ENCODE measurements at regions not wholly inside any gene's neighbourhood (a gene's known extent, or its start where the extent isn't known, plus 50 kb on each side); places are given as distances from the start of the nearest gene placed in this dataset.
A peak's percentile ranks its signal among the peaks of the same experiment; 100 is the strongest.

GRCh38 chr13:33392794-33393405, 107.3 kb upstream of the STARD13 start:
- ATAC-seq (no peak), DNase-seq (no peak)
- no peak overlapping the region for H3K27ac ChIP-seq
- no peaks in the 10 kb centered on the region for H3K27me3 ChIP-seq (ENCODE audit: low read depth)
- H3K9me3 ChIP-seq = no peaks in the 10 kb centered on the region
- no peak overlapping the region for H3K4me3 ChIP-seq
- no peaks in the 10 kb centered on the region for H3K4me1 ChIP-seq
- intact Hi-C loops (cut with DNase I) = no loop called here
- H3K36me3 ChIP-seq = no peaks in the 10 kb centered on the region
- TF ChIP-seq CTCF (IDR thresholded peaks at IDR 0.05) = no peak

GRCh38 chr13:33394294-33394932, 108.9 kb upstream of the STARD13 start:
- DNase-seq (no peak), ATAC-seq (no peak)
- H3K27me3 ChIP-seq (ENCODE audit: low read depth) = no peaks in the 10 kb centered on the region
- H3K4me1 ChIP-seq = no peaks in the 10 kb centered on the region
- intact Hi-C loops (cut with DNase I) = no loop called here
- no peaks in the 10 kb centered on the region for H3K9me3 ChIP-seq
- H3K27ac ChIP-seq = no peak overlapping the region
- H3K4me3 ChIP-seq = no peak overlapping the region
- no peaks in the 10 kb centered on the region for H3K36me3 ChIP-seq
- no peak for TF ChIP-seq CTCF (IDR thresholded peaks at IDR 0.05)

GRCh38 chr13:33401238-33401637, 115.7 kb upstream of the STARD13 start:
- H3K9me3 ChIP-seq = no peaks in the 10 kb centered on the region
- DNase-seq (peak; percentile 50), ATAC-seq (peak; percentile 72 to 86)
- H3K27ac ChIP-seq = no peak overlapping the region
- H3K27me3 ChIP-seq (ENCODE audit: low read depth) = no peaks in the 10 kb centered on the region
- TF ChIP-seq CTCF (IDR thresholded peaks at IDR 0.05) = no peak
- no peak overlapping the region for H3K4me3 ChIP-seq
- peaks cover 4% of the 10 kb centered on the region for H3K4me1 ChIP-seq
- H3K36me3 ChIP-seq = no peaks in the 10 kb centered on the region
- intact Hi-C loops (cut with DNase I) = no loop called here

- no peaks in the 10 kb centered on the region for H3K27me3 ChIP-seq (ENCODE audit: low read depth)
- H3K4me3 ChIP-seq = no peak overlapping the region
- no peaks in the 10 kb centered on the region for H3K9me3 ChIP-seq
- no peak for TF ChIP-seq CTCF (IDR thresholded peaks at IDR 0.05)
- H3K27ac ChIP-seq = no peak overlapping the region
- intact Hi-C loops (cut with DNase I) = no loop called here
- ATAC-seq = no peak
- no peaks in the 10 kb centered on the region for H3K36me3 ChIP-seq
- H3K4me1 ChIP-seq = peaks cover 4% of the 10 kb centered on the region
- no peak for DNase-seq
Observed at GRCh38 chr13:33402975-33403374, 117.4 kb upstream of the STARD13 start.

- Histone ChIP-seq H3K9me3 (no peaks in the 10 kb centered on the region), H3K4me3 (no peak overlapping the region), H3K4me1 (peaks cover 4% of the 10 kb centered on the region), H3K36me3 (no peaks in the 10 kb centered on the region), H3K27me3 (ENCODE audit: low read depth) (no peaks in the 10 kb centered on the region), H3K27ac (no peak overlapping the region)
- ATAC-seq = no peak
- DNase-seq = no peak
- intact Hi-C loops (cut with DNase I) = no loop called here
- no peak for TF ChIP-seq CTCF (IDR thresholded peaks at IDR 0.05)
Observed at GRCh38 chr13:33403807-33404362, 118.3 kb upstream of the STARD13 start.

Data from lower lobe of right lung (tissue), 2 donors.